GM23248 (cell line): ENCODE measurements at regions not wholly inside any gene's neighbourhood (a gene's known extent, or its start where the extent isn't known, plus 50 kb on each side); places are given as distances from the start of the nearest gene placed in this dataset.

Experiments
- DNase-seq: peaks from one replicate; pipeline ENCODE4 v3.0.0-alpha.2; 2015
- H2AFZ ChIP-seq: fragments of 200-600 bp; sonication (generic); 2 replicates; pipeline ENCODE4 v1.6.1; 2016; ENCODE audit warnings: antibody characterized with exemption
- H3F3A ChIP-seq: fragments of 200-600 bp; sonication (generic); 2 replicates; pipeline ENCODE4 v1.6.1; 2016; ENCODE audit warnings: mild to moderate bottlenecking, antibody characterized with exemption, mixed run types; ENCODE audit not compliant: insufficient read depth
- H3K27ac ChIP-seq: fragments of 200-600 bp; sonication (generic); 2 replicates; pipeline ENCODE4 v1.5.1; 2016; ENCODE audit warnings: mild to moderate bottlenecking
- H3K27me3 ChIP-seq: fragments of 200-600 bp; sonication (generic); replicated peaks from 2 replicates; pipeline ENCODE4 v1.6.1; 2016; ENCODE audit warnings: mild to moderate bottlenecking; ENCODE audit not compliant: insufficient read depth
- H3K36me3 ChIP-seq: fragments of 200-600 bp; sonication (generic); 2 replicates; pipeline ENCODE4 v1.6.1; 2016; ENCODE audit warnings: low read depth, mild to moderate bottlenecking
- H3K4me1 ChIP-seq: fragments of 200-600 bp; sonication (generic); 2 replicates; pipeline ENCODE4 v1.6.1; 2016; ENCODE audit warnings: mild to moderate bottlenecking; ENCODE audit not compliant: insufficient read depth
- H3K4me2 ChIP-seq: fragments of 200-600 bp; sonication (generic); one replicate; pipeline ENCODE4 v1.6.1; 2016; ENCODE audit warnings: mild to moderate bottlenecking; ENCODE audit not compliant: unreplicated experiment
- H3K4me3 ChIP-seq: fragments of 200-600 bp; sonication (generic); 2 replicates; pipeline ENCODE4 v1.5.1; 2016; ENCODE audit warnings: mild to moderate bottlenecking
- H3K79me2 ChIP-seq: fragments of 200-600 bp; sonication (generic); 2 replicates; pipeline ENCODE4 v1.6.1; 2016; ENCODE audit warnings: mild to moderate bottlenecking; ENCODE audit not compliant: insufficient read depth
- H3K9ac ChIP-seq: fragments of 200-600 bp; sonication (generic); 2 replicates; pipeline ENCODE4 v1.6.1; 2016; ENCODE audit warnings: mild to moderate bottlenecking
- H3K9me2 ChIP-seq: fragments of 200-600 bp; sonication (generic); 2 replicates; pipeline ENCODE4 v1.6.1; 2016; ENCODE audit warnings: mixed run types, mild to moderate bottlenecking, moderate library complexity; ENCODE audit not compliant: insufficient read depth
- H3K9me3 ChIP-seq: fragments of 200-600 bp; sonication (generic); one replicate; pipeline ENCODE4 v1.6.1; 2017; ENCODE audit warnings: low read depth
- H4K20me1 ChIP-seq: fragments of 200-600 bp; sonication (generic); 2 replicates; pipeline ENCODE4 v1.6.0; 2016; ENCODE audit not compliant: insufficient read depth
- EZH2 ChIP-seq: fragments of 200-600 bp; sonication (generic); IDR thresholded peaks from 2 replicates; pipeline ENCODE4 v1.6.1; 2018; ENCODE audit warnings: antibody characterized with exemption, mild to moderate bottlenecking; ENCODE audit not compliant: insufficient read depth, poor library complexity, severe bottlenecking
- EZH2phosphoT487 ChIP-seq: fragments of 200-600 bp; sonication (generic); IDR thresholded peaks from 2 replicates; pipeline ENCODE4 v1.6.1; 2018; ENCODE audit warnings: antibody characterized with exemption, moderate library complexity, mild to moderate bottlenecking, low read depth; ENCODE audit not compliant: insufficient read depth
- WGBS, 2 experiments: methylation state at CpG; one replicate each; pipeline ENCODE4 v1.1.6; 2015 to 2017; ENCODE audit warnings: low lambda C conversion rate in 2 of 2, low coverage in 1 of 2; ENCODE audit errors: missing lambda C conversion rate in 2 of 2; 5-methylcytosine and 5-hydroxymethylcytosine counted together
- in situ Hi-C: fragments of 300-500 bp; cut with MboI; formaldehyde crosslinking; loops from 2 replicates; pipeline ENCODE4 v1.15.0; 2020

DNA sequence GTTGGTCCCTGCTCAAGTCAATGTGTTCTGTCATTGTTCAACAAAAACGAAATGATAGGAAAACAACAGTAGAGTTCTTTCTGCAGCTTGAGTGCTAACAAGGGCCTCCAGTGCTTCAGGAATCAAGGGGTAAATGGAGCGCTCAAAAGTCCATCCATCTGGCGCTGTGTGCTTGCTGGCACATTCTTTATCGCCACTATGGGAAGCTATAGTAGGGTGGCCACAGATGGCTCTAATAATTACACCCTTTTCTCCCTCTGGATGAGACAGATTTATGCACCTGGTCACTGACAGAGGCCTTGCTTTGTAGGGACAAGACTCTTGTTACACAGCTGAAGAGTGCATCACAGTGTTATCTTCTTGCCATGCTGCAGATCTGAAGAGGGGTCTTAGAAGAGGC, 136.0 kb downstream of the GDAP2 start:
- in situ Hi-C loops: no loop called here
- no peak overlapping the region for H3K4me3 ChIP-seq
- DNase-seq: no peak
- no peaks in the 10 kb centered on the region for H4K20me1 ChIP-seq
- TF ChIP-seq EZH2phosphoT487 (no peak), EZH2 (no peak)
- 92 to 93% methylated on average over 4 of the region's 4 CpGs for WGBS, 2 experiments
- no peak overlapping the region for H3K27ac ChIP-seq
- no peaks in the 10 kb centered on the region for H3K9me2 ChIP-seq
- H3K36me3 ChIP-seq: no peaks in the 10 kb centered on the region
- H3F3A ChIP-seq: peaks cover 16% of the 10 kb centered on the region
- H2AFZ ChIP-seq: no peak overlapping the region
- no peak overlapping the region for H3K9ac ChIP-seq
- no peak overlapping the region for H3K4me2 ChIP-seq
- H3K27me3 ChIP-seq: no peaks in the 10 kb centered on the region
- H3K79me2 ChIP-seq: no peaks in the 10 kb centered on the region
- H3K9me3 ChIP-seq: no peaks in the 10 kb centered on the region
- H3K4me1 ChIP-seq: peaks cover 23% of the 10 kb centered on the region

DNA sequence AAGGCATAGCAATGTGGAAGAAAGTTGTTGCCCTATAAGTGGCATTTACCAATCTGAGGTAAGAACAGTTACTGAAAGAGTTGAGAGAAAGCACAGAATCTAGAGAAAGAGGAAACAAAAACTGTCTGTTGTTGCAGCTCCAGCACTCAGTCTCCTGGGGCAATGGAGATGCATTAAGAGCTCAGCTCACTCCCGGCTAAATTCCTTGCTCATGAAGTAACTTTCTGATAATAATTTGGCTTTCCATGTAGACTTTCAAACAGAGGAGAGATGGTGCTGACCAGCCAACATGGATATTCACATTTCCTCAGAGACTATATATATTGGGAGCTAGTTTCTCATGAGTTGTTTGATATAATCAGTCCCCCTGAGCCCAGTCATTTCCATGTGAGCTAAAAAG, 135.3 kb downstream of the GDAP2 start:
- 4 to 6% methylated on average over 1 of the region's 1 CpG for WGBS, 2 experiments
- H3K4me3 ChIP-seq: no peak overlapping the region
- no peaks in the 10 kb centered on the region for H3K36me3 ChIP-seq
- peak; percentile 70 for DNase-seq
- no peak overlapping the region for H3K4me2 ChIP-seq
- no peaks in the 10 kb centered on the region for H3K79me2 ChIP-seq
- no peaks in the 10 kb centered on the region for H3K27me3 ChIP-seq
- in situ Hi-C loops: no loop called here
- peaks cover 16% of the 10 kb centered on the region for H3F3A ChIP-seq
- no peak overlapping the region for H3K27ac ChIP-seq
- no peaks in the 10 kb centered on the region for H3K9me2 ChIP-seq
- no peaks in the 10 kb centered on the region for H3K9me3 ChIP-seq
- H3K4me1 ChIP-seq: peaks cover 23% of the 10 kb centered on the region
- H3K9ac ChIP-seq: no peak overlapping the region
- H4K20me1 ChIP-seq: no peaks in the 10 kb centered on the region
- peak overlapping the region; percentile 16; the same call in 1 of the 2 replicates for H2AFZ ChIP-seq
- no peak for TF ChIP-seq EZH2phosphoT487
- TF ChIP-seq EZH2: no peak

DNA sequence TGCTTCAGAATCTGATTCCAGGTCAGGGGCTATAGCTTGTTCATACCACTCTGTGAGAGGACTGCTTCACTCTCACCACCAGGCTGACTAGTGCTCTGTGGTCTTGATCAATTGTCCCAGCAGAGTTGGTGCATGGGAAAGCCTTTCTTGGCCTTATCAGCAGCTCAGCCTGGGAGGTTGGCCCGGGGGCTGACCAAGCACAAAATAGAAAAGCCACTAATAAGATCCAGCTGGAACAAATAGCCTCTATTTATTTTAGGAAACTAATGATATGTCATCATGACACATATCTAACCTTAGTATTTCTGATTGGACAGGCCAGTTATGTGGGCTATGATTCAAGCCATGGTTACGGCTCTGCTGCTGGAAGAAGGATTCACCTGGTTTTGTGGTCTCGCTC, 134.2 kb downstream of the GDAP2 start:
- no peak for TF ChIP-seq EZH2phosphoT487
- no peak for TF ChIP-seq EZH2
- peaks cover 23% of the 10 kb centered on the region for H3K4me1 ChIP-seq
- no peaks in the 10 kb centered on the region for H3K36me3 ChIP-seq
- H2AFZ ChIP-seq: no peak overlapping the region
- no peak overlapping the region for H3K9ac ChIP-seq
- no peak overlapping the region for H3K4me2 ChIP-seq
- H3K27me3 ChIP-seq: no peaks in the 10 kb centered on the region
- H3K9me2 ChIP-seq: no peaks in the 10 kb centered on the region
- WGBS, 2 experiments: 15 to 16% methylated on average over 3 of the region's 3 CpGs
- no peaks in the 10 kb centered on the region for H3K9me3 ChIP-seq
- H3K4me3 ChIP-seq: no peak overlapping the region
- H3K79me2 ChIP-seq: no peaks in the 10 kb centered on the region
- peak; percentile 89 for DNase-seq
- H4K20me1 ChIP-seq: no peaks in the 10 kb centered on the region
- peaks cover 16% of the 10 kb centered on the region for H3F3A ChIP-seq
- peak overlapping the region; percentile 23 for H3K27ac ChIP-seq
- in situ Hi-C loops: no loop called here

DNA sequence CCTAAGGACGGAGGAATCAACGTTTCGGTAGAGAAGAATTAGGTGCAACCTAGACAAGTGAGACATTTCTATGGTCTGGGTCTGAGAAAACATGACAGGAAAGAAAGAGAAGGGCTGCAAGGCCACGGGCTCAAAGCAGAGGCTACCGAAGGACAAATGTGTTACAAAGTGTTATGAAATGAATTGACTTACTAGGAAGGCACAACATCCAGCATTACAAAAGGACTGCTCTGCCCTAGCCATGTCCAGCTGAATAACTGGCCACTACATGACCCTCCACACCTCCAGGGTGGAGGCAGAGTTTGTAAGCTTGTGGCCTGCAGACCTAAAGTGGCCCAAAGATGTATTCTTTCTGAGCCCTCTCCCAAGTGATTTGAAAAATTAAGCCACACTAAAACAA, 133.6 kb downstream of the GDAP2 start:
- no peak for DNase-seq
- H3K4me2 ChIP-seq: no peak overlapping the region
- 85 to 87% methylated on average over 5 of the region's 5 CpGs for WGBS, 2 experiments
- no peak overlapping the region for H2AFZ ChIP-seq
- H3K9ac ChIP-seq: no peak overlapping the region
- in situ Hi-C loops: no loop called here
- no peaks in the 10 kb centered on the region for H4K20me1 ChIP-seq
- peak overlapping the region; percentile 23; the same call in 1 of the 2 replicates for H3K27ac ChIP-seq
- no peaks in the 10 kb centered on the region for H3K27me3 ChIP-seq
- H3K4me3 ChIP-seq: no peak overlapping the region
- peaks cover 16% of the 10 kb centered on the region for H3F3A ChIP-seq
- H3K4me1 ChIP-seq: peaks cover 23% of the 10 kb centered on the region
- H3K9me2 ChIP-seq: no peaks in the 10 kb centered on the region
- H3K79me2 ChIP-seq: no peaks in the 10 kb centered on the region
- TF ChIP-seq EZH2 (no peak), EZH2phosphoT487 (no peak)
- H3K36me3 ChIP-seq: no peaks in the 10 kb centered on the region
- H3K9me3 ChIP-seq: no peaks in the 10 kb centered on the region

DNA sequence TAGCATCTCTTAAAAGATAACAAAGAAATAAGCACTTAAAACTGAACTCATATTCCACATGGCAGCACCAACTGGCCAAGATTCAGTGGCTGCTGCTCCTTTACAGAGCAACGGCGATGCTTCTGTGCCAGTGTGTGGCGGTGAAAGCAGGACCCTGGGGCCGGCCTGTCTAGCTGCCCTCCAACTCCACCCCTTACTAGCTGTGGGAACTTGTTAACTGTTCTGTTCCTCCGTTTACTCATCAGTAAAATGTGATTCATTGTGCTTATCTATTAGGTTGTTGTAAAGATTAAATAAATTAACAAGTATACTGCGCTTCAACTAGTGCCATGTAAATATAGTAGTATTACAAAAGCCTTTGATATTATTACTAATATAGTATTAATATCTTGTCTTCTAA, 133.2 kb downstream of the GDAP2 start:
- no peaks in the 10 kb centered on the region for H3K9me3 ChIP-seq
- H2AFZ ChIP-seq: no peak overlapping the region
- 59 to 70% methylated on average over 6 of the region's 6 CpGs for WGBS, 2 experiments
- in situ Hi-C loops: no loop called here
- H3K27me3 ChIP-seq: no peaks in the 10 kb centered on the region
- H3K4me3 ChIP-seq: no peak overlapping the region
- no peak for TF ChIP-seq EZH2phosphoT487
- no peak for TF ChIP-seq EZH2
- peaks cover 23% of the 10 kb centered on the region for H3K4me1 ChIP-seq
- H3F3A ChIP-seq: peaks cover 16% of the 10 kb centered on the region
- H3K9ac ChIP-seq: no peak overlapping the region
- no peak overlapping the region for H3K4me2 ChIP-seq
- no peaks in the 10 kb centered on the region for H3K36me3 ChIP-seq
- no peaks in the 10 kb centered on the region for H3K79me2 ChIP-seq
- H3K9me2 ChIP-seq: no peaks in the 10 kb centered on the region
- H3K27ac ChIP-seq: no peak overlapping the region
- peak; percentile 47 for DNase-seq
- no peaks in the 10 kb centered on the region for H4K20me1 ChIP-seq
